K562 (cell line): ENCODE measurements at regions not wholly inside any gene's neighbourhood (a gene's known extent, or its start where the extent isn't known, plus 50 kb on each side); places are given as distances from the start of the nearest gene placed in this dataset.

Source experiments
- ATAC-seq: fragments of 200-7000 bp; cut with Tn5 transposase; 3 replicates; pipeline ENCODE4 v1.9.1; 2020; ENCODE audit warnings: moderate library complexity
- BruUV-seq: library from RNA; stranded (reverse); fragments of 400-500 nt; replicated peaks from 2 replicates; lab custom pipeline; 2021; lab: Mats Ljungman, UMichigan
- CTCF ChIA-PET: fragments of 300-600 bp; formaldehyde crosslinking; extraction: SDS; loops from one replicate; lab custom pipeline; 2021; ENCODE audit warnings: low intra/inter-chr PET ratio; lab: Yijun Ruan, JAX
- POLR2A ChIA-PET: fragments of 300-600, 350-650 bp; sonication (Branson Sonifier 250); formaldehyde crosslinking; extraction: SDS; loops from one replicate; lab custom pipeline; 2021; ENCODE audit warnings: antibody characterized with exemption, inconsistent platforms; lab: Yijun Ruan, JAX
- DNase-seq, 4 experiments: peaks; one replicate each; pipeline versions ENCODE4 v3.0.0 to v3.0.0-alpha.2; 2011 to 2018; ENCODE audit warnings: low spot score in 3 of 4, mixed read lengths in 3 of 4; ENCODE audit errors: extremely low read depth in 1 of 4
- FAIRE-seq: peaks from 2 replicates; lab custom pipeline; 2011; peaks lifted over from hg19 to GRCh38; lab: Jason Lieb, UNC
- H2AFZ ChIP-seq: 2 replicates; pipeline ENCODE4 v1.6.0; 2011; ENCODE audit warnings: low read depth, low read length, control low read depth, inconsistent platforms
- H3K27ac ChIP-seq: fragments of 200-600 bp; 3 replicates; pipeline ENCODE4 v1.8.0; 2011; ENCODE audit warnings: low read depth, mild to moderate bottlenecking, control low read depth, inconsistent platforms, low read length, moderate library complexity, mixed read lengths; ENCODE audit errors: extremely low read depth
- H3K27me3 ChIP-seq, 2 experiments: fragments of 300-600 bp in 1 of 2; 2 replicates in 1 of 2; 3 replicates in 1 of 2; pipeline versions ENCODE4 v1.6.0 to v1.8.0; 2011; ENCODE audit warnings: inconsistent platforms in 2 of 2, low read length in 2 of 2, mild to moderate bottlenecking in 1 of 2, mixed read lengths in 1 of 2, moderate library complexity in 1 of 2; ENCODE audit not compliant: control insufficient read depth in 2 of 2, insufficient read depth in 2 of 2
- H3K36me3 ChIP-seq: fragments of 300-600 bp; 3 replicates; pipeline ENCODE4 v1.8.0; 2011; ENCODE audit warnings: mild to moderate bottlenecking, low read length, inconsistent platforms; ENCODE audit not compliant: control insufficient read depth, insufficient read depth
- H3K4me1 ChIP-seq, 2 experiments: fragments of 200-600 bp in 1 of 2; replicated peaks in 1 of 2; 2 replicates in 1 of 2; 3 replicates in 1 of 2; pipeline versions ENCODE4 v1.5.1 to v1.8.0; 2011; ENCODE audit warnings: inconsistent platforms in 2 of 2, low read length in 2 of 2, mild to moderate bottlenecking in 1 of 2, mixed read lengths in 1 of 2, moderate library complexity in 1 of 2; ENCODE audit not compliant: control insufficient read depth in 2 of 2, insufficient read depth in 2 of 2
- H3K4me2 ChIP-seq: 2 replicates; pipeline ENCODE4 v1.6.1; 2011; ENCODE audit warnings: low read length, control low read depth, inconsistent platforms, mixed read lengths; ENCODE audit not compliant: insufficient read depth
- H3K4me3 ChIP-seq: fragments of 200-600 bp; sonication (generic), shearing (Covaris generic); 2 replicates; pipeline ENCODE4 v1.5.1; 2016; ENCODE audit warnings: control low read depth, inconsistent platforms
- H3K79me2 ChIP-seq: fragments of 200-600 bp; 3 replicates; pipeline ENCODE4 v1.8.0; 2011; ENCODE audit warnings: low read length, inconsistent platforms; ENCODE audit not compliant: control insufficient read depth, insufficient read depth
- H3K9ac ChIP-seq, 2 experiments: 2 replicates each; pipeline versions ENCODE4 v1.6.0 to v1.6.1; 2011; ENCODE audit warnings: low read depth in 2 of 2, low read length in 2 of 2, control low read depth in 1 of 2, inconsistent platforms in 1 of 2, mild to moderate bottlenecking in 1 of 2, mixed read lengths in 1 of 2; ENCODE audit not compliant: insufficient read depth in 1 of 2
- H3K9me1 ChIP-seq: one replicate; pipeline ENCODE4 v1.6.0; 2011; ENCODE audit warnings: inconsistent platforms, mild to moderate bottlenecking, low read length, moderate library complexity; ENCODE audit not compliant: control insufficient read depth, insufficient read depth
- H3K9me3 ChIP-seq: replicated peaks from 2 replicates; pipeline ENCODE4 v1.5.1; 2011; ENCODE audit warnings: low read depth, low read length, inconsistent platforms; ENCODE audit not compliant: control insufficient read depth, insufficient read depth
- H4K20me1 ChIP-seq: replicated peaks from 2 replicates; pipeline ENCODE4 v1.6.1; 2011; ENCODE audit warnings: low read length, inconsistent platforms, mixed read lengths; ENCODE audit not compliant: control insufficient read depth, insufficient read depth
- ASH1L ChIP-seq: fragments of 450-650 bp; IDR thresholded peaks from 2 replicates; pipeline ENCODE4 v1.6.1; 2018; ENCODE audit warnings: borderline replicate concordance, mild to moderate bottlenecking, low read depth; ENCODE audit not compliant: partially characterized antibody
- CBFA2T3 ChIP-seq: fragments of 450-650 bp; IDR thresholded peaks from 2 replicates; pipeline ENCODE4 v1.6.1; 2017
- CBX2 ChIP-seq: fragments of 200-600 bp; sonication (generic); IDR thresholded peaks from one replicate; pipeline ENCODE4 v1.6.1; 2012; ENCODE audit warnings: mild to moderate bottlenecking, low read length, inconsistent platforms; ENCODE audit not compliant: insufficient read depth, poor library complexity, severe bottlenecking
- CEBPG ChIP-seq, 3 experiments: fragments of 200-800 bp in 1 of 3; sonication (Bioruptor generic) in 1 of 3; sonication (generic) in 1 of 3; formaldehyde crosslinking in 1 of 3; IDR thresholded peaks in 2 of 3; conservative IDR thresholded peaks in 1 of 3; 2 replicates each; pipeline versions ENCODE4 v1.6.1 to v1.8.0; 2016 to 2022; ENCODE audit warnings: missing compliant biosample characterization in 2 of 3, missing genetic modification characterization in 2 of 3, mild to moderate bottlenecking in 1 of 3, missing genetic modification reagents in 1 of 3
- CXXC5 ChIP-seq: fragments of 250-450 bp; sonication (Bioruptor Pico); IDR thresholded peaks from 2 replicates; pipeline ENCODE4 v1.8.0; 2022; ENCODE audit warnings: inconsistent platforms, mild to moderate bottlenecking, moderate library complexity
- DDX20 ChIP-seq: fragments of 450-650 bp; IDR thresholded peaks from 2 replicates; pipeline ENCODE4 v1.6.1; 2016; ENCODE audit warnings: missing genetic modification characterization, low read depth, mild to moderate bottlenecking, missing compliant biosample characterization, moderate library complexity
- SMC3 ChIP-seq: conservative IDR thresholded peaks from 2 replicates; pipeline ENCODE4 v1.6.1; 2011; ENCODE audit warnings: low read depth, low read length, improper control_type of control experiment; ENCODE audit not compliant: insufficient read depth
- TAF7 ChIP-seq: fragments of 450-650 bp; IDR thresholded peaks from 2 replicates; pipeline ENCODE4 v1.6.1; 2016; ENCODE audit warnings: missing genetic modification characterization, missing compliant biosample characterization
- ZNF140 ChIP-seq: fragments of 250-450 bp; sonication (Bioruptor Pico); IDR thresholded peaks from 2 replicates; pipeline ENCODE4 v1.8.0; 2021; ENCODE audit warnings: moderate library complexity, mild to moderate bottlenecking, inconsistent platforms
- ZNF184 ChIP-seq: sonication (generic); formaldehyde crosslinking; IDR thresholded peaks from 2 replicates; pipeline ENCODE4 v1.5.0; 2020; ENCODE audit warnings: missing genetic modification reagents
- WGBS: fragments of 100-300 bp; shearing (Covaris generic); methylation state at CpG from one replicate; pipeline ENCODE4 v1.1.6; 2016; ENCODE audit warnings: low coverage, mixed read lengths; ENCODE audit not compliant: insufficient coverage; ENCODE audit errors: missing lambda C conversion rate; 5-methylcytosine and 5-hydroxymethylcytosine counted together
- in situ Hi-C: fragments of 300-500 bp; cut with MboI; formaldehyde crosslinking; loops from 4 replicates; pipeline ENCODE4 v1.15.0; 2018; ENCODE audit warnings: inconsistent platforms, mixed read lengths
- intact Hi-C: fragments of 100-400 bp; cut with micrococcal nuclease; formaldehyde crosslinking; loops from 2 replicates; pipeline ENCODE4 v1.14.2; 2022
- TF ChIP-seq, protein P1 (sequence below): sonication (generic); formaldehyde crosslinking; IDR thresholded peaks from 2 replicates; pipeline ENCODE4 v1.8.1; 2023; ENCODE audit warnings: mild to moderate bottlenecking, missing genetic modification reagents
- TF ChIP-seq, protein P2 (sequence below): sonication (generic); formaldehyde crosslinking; IDR thresholded peaks from 2 replicates; pipeline ENCODE4 v1.8.1; 2022; ENCODE audit warnings: missing genetic modification reagents
- TF ChIP-seq, protein P3 (sequence below), 2 experiments: IDR thresholded peaks in 1 of 2; conservative IDR thresholded peaks in 1 of 2; 2 replicates each; pipeline ENCODE4 v1.6.1; 2016; ENCODE audit warnings: low read depth in 2 of 2, mild to moderate bottlenecking in 1 of 2, missing compliant biosample characterization in 1 of 2, missing genetic modification characterization in 1 of 2, moderate library complexity in 1 of 2

DNA sequence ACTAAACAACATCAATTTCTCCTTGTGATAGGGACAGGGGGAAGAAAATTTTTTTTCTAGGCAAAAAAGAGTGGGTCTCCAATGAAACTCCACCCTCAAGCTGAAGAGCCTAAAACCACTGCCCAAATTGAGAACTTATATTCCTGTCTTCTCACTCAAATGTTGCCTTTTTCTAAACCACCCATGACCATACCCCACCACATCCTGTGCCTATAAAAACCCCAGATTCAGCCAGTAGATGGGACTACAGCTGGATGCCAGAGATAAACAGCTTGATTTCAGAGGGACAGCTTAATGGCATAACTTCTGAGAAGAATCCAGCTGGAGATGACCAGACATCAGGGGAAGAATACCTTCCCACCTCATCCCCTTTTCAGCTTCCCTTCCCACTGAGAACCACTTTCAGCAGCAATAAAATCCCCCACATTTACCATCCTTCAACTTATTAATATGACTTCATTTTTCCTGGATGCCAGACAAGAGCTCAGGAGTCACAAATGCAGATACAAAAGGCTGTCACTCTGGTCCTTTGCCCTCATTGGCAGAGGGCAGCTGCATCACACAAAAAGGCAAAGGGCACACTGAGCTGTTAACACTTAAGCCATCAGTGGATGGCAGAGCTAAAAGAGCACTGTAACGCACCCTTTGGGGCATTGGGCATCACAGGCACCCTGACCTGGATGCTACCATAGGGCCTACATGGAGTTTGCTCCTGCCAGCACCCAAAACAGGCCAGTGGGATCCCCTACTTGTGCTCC, 972.5 kb upstream of the CTNND2 start (continued):
- no peak for TF ChIP-seq CEBPG (CRISPR knock-in tag; IDR thresholded peaks at IDR 0.05)
- no peak for TF ChIP-seq CEBPG (tag; conservative IDR thresholded peaks at IDR 0.05 in 1 of 2, IDR thresholded peaks at IDR 0.05 in 1 of 2)
- TF ChIP-seq DDX20 (tag): no peak

DNA sequence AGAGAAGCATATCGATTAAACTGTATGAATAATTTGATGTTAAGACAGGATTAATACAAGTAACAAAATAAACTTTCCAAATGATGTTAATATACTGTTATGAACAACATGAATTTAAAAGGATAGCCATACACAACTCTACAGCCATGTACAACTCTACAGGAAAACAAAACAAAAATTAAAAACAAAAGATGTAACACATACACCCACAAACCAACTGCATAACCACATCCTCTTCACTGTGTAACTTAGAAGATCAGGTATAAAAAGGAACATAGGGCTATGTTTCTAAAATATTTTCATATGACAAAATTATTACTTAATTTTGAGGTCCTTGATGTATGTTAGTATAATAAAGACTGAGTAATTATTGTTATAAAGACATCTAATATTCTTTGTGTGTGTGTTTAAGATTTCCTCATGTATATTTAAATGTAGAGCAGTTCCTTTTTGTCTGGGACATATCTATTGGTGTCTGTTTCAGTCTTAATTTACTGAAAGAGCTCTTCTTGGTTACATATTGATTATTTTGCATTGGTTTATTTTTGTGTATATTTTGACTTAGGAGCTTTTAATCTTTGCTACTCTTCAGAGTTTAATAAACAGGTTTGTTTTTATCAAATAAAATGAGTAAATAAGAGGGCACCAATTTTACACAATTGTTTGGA, 966.8 kb upstream of the CTNND2 start:
- intact Hi-C loops: no loop called here
- no peak overlapping the region for H3K4me3 ChIP-seq
- H3K4me2 ChIP-seq: no peak overlapping the region
- no peaks in the 10 kb centered on the region for H3K27me3 ChIP-seq
- H3K4me1 ChIP-seq: no peaks in the 10 kb centered on the region
- no peak overlapping the region for H2AFZ ChIP-seq
- DNase-seq: no peak
- FAIRE-seq: no peak
- ChIA-PET POLR2A (no interaction called here), CTCF (no interaction called here)
- no TSS peak for BruUV-seq
- H3K79me2 ChIP-seq: no peaks in the 10 kb centered on the region
- 0% methylated on average over 1 of the region's 1 CpG for WGBS
- in situ Hi-C loops: no loop called here
- H3K9me1 ChIP-seq: no peaks in the 10 kb centered on the region
- no peak overlapping the region for H3K9ac ChIP-seq
- H3K36me3 ChIP-seq: no peaks in the 10 kb centered on the region
- no peaks in the 10 kb centered on the region for H4K20me1 ChIP-seq
- no peaks in the 10 kb centered on the region for H3K9me3 ChIP-seq
- no peak for ATAC-seq
- H3K27ac ChIP-seq: no peak overlapping the region
- TF ChIP-seq ASH1L (no peak), TAF7 (tag) (no peak), ZNF184 (CRISPR knock-in tag) (no peak), SMC3 (no peak), CBFA2T3 (no peak), ZNF140 (CRISPR knock-in tag) (no peak), CBX2 (no peak), CXXC5 (no peak)
- TF ChIP-seq, protein P1, sequence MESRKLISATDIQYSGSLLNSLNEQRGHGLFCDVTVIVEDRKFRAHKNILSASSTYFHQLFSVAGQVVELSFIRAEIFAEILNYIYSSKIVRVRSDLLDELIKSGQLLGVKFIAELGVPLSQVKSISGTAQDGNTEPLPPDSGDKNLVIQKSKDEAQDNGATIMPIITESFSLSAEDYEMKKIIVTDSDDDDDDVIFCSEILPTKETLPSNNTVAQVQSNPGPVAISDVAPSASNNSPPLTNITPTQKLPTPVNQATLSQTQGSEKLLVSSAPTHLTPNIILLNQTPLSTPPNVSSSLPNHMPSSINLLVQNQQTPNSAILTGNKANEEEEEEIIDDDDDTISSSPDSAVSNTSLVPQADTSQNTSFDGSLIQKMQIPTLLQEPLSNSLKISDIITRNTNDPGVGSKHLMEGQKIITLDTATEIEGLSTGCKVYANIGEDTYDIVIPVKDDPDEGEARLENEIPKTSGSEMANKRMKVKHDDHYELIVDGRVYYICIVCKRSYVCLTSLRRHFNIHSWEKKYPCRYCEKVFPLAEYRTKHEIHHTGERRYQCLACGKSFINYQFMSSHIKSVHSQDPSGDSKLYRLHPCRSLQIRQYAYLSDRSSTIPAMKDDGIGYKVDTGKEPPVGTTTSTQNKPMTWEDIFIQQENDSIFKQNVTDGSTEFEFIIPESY (CRISPR knock-in tag): no peak
- TF ChIP-seq, protein P2, sequence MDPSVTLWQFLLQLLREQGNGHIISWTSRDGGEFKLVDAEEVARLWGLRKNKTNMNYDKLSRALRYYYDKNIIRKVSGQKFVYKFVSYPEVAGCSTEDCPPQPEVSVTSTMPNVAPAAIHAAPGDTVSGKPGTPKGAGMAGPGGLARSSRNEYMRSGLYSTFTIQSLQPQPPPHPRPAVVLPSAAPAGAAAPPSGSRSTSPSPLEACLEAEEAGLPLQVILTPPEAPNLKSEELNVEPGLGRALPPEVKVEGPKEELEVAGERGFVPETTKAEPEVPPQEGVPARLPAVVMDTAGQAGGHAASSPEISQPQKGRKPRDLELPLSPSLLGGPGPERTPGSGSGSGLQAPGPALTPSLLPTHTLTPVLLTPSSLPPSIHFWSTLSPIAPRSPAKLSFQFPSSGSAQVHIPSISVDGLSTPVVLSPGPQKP (CRISPR knock-in tag): no peak
- TF ChIP-seq, protein P3, sequence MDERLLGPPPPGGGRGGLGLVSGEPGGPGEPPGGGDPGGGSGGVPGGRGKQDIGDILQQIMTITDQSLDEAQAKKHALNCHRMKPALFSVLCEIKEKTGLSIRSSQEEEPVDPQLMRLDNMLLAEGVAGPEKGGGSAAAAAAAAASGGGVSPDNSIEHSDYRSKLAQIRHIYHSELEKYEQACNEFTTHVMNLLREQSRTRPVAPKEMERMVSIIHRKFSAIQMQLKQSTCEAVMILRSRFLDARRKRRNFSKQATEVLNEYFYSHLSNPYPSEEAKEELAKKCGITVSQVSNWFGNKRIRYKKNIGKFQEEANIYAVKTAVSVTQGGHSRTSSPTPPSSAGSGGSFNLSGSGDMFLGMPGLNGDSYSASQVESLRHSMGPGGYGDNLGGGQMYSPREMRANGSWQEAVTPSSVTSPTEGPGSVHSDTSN (CRISPR knock-in tag; IDR thresholded peaks at IDR 0.05; ENCODE audit: low read depth): no peak
- TF ChIP-seq, protein P3 (tag; conservative IDR thresholded peaks at IDR 0.05; ENCODE audit: low read depth): no peak
